KMS-11 (cell line): ENCODE measurements at regions not wholly inside any gene's neighbourhood (a gene's known extent, or its start where the extent isn't known, plus 50 kb on each side); places are given as distances from the start of the nearest gene placed in this dataset.

Source experiments
- H2AFZ ChIP-seq: fragments of 200-600 bp; sonication (generic); 2 replicates; pipeline ENCODE4 v1.6.1; 2016; ENCODE audit warnings: antibody characterized with exemption, mixed run types, low read depth
- H3K27ac ChIP-seq: fragments of 200-600 bp; sonication (generic); 2 replicates; pipeline ENCODE4 v1.6.1; 2016; ENCODE audit warnings: mild to moderate bottlenecking, mixed run types
- H3K27me3 ChIP-seq: fragments of 200-600 bp; sonication (generic); 2 replicates; pipeline ENCODE4 v1.6.1; 2017; ENCODE audit warnings: mild to moderate bottlenecking, low read depth, mixed run types, moderate library complexity; ENCODE audit not compliant: insufficient read depth
- H3K36me3 ChIP-seq: fragments of 200-600 bp; sonication (generic); 2 replicates; pipeline ENCODE4 v1.6.1; 2017; ENCODE audit warnings: mild to moderate bottlenecking, mixed run types; ENCODE audit not compliant: insufficient read depth
- H3K4me1 ChIP-seq: fragments of 200-600 bp; sonication (generic); 2 replicates; pipeline ENCODE4 v1.6.1; 2016; ENCODE audit warnings: mild to moderate bottlenecking, low read depth, mixed run types; ENCODE audit not compliant: poor library complexity, severe bottlenecking
- H3K4me2 ChIP-seq: fragments of 200-600 bp; sonication (generic); 2 replicates; pipeline ENCODE4 v1.7.0; 2016; ENCODE audit warnings: mild to moderate bottlenecking, mixed run types
- H3K4me3 ChIP-seq: fragments of 200-600 bp; sonication (generic); IDR thresholded peaks from 2 replicates; pipeline ENCODE4 v1.6.1; 2017; ENCODE audit warnings: low read depth, low read length, mixed read lengths; ENCODE audit not compliant: insufficient read depth
- H3K79me2 ChIP-seq: fragments of 200-600 bp; sonication (generic); 2 replicates; pipeline ENCODE4 v1.6.1; 2016; ENCODE audit warnings: low read depth, mixed run types; ENCODE audit not compliant: insufficient read depth
- H3K9ac ChIP-seq: fragments of 200-600 bp; sonication (generic); 2 replicates; pipeline ENCODE4 v1.6.1; 2016; ENCODE audit warnings: mild to moderate bottlenecking, mixed run types
- H4K20me1 ChIP-seq: fragments of 200-600 bp; sonication (generic); 2 replicates; pipeline ENCODE4 v1.6.1; 2016; ENCODE audit warnings: mild to moderate bottlenecking, mixed run types; ENCODE audit not compliant: insufficient read depth
- CTCF ChIP-seq: fragments of 200-600 bp; sonication (generic); conservative IDR thresholded peaks from 2 replicates; pipeline ENCODE4 v1.6.1; 2017; ENCODE audit warnings: low read depth, mild to moderate bottlenecking, antibody characterized with exemption, low read length, moderate library complexity, mixed read lengths

- no peak overlapping the region for H3K27ac ChIP-seq
- no peaks in the 10 kb centered on the region for H3K27me3 ChIP-seq
- no peak overlapping the region for H2AFZ ChIP-seq
- H3K4me3 ChIP-seq = no peak overlapping the region
- H4K20me1 ChIP-seq = no peaks in the 10 kb centered on the region
- H3K9ac ChIP-seq = no peak overlapping the region
- no peak overlapping the region for H3K4me2 ChIP-seq
- H3K4me1 ChIP-seq = no peaks in the 10 kb centered on the region
- H3K79me2 ChIP-seq = no peaks in the 10 kb centered on the region
- no peaks in the 10 kb centered on the region for H3K36me3 ChIP-seq
- TF ChIP-seq CTCF = no peak
These were observed 196.9 kb downstream of the TM9SF2 start for GRCh38 chr13:99698010-99698815.

DNA sequence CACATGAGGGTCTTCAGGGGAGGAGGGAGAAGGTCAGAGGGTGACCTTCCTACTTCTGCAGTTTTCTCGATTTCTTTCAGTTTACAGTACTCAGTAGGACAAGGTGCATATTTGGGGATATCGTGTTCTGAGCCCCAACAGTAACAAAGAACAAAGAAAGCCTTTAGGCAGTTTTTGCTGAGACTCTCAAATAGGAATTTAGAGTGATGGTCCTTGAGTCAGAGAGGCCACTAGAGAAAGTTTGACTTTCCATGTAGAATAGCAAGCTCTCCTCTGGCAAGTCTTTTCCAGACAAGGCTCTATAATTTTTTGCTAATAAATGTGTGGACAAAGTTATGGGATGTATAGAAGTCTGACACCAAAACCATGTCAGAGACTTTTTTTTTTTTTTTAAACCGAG, 194.6 kb downstream of the TM9SF2 start:
- H3K4me1 ChIP-seq = no peaks in the 10 kb centered on the region
- no peak overlapping the region for H3K9ac ChIP-seq
- no peak for TF ChIP-seq CTCF
- no peaks in the 10 kb centered on the region for H4K20me1 ChIP-seq
- no peaks in the 10 kb centered on the region for H3K36me3 ChIP-seq
- no peaks in the 10 kb centered on the region for H3K79me2 ChIP-seq
- H3K27me3 ChIP-seq = no peaks in the 10 kb centered on the region
- H2AFZ ChIP-seq = no peak overlapping the region
- H3K27ac ChIP-seq = no peak overlapping the region
- no peak overlapping the region for H3K4me2 ChIP-seq
- no peak overlapping the region for H3K4me3 ChIP-seq

GRCh38 chr13:99693852-99694611, 192.8 kb downstream of the TM9SF2 start:
- H3K4me3 ChIP-seq = no peak overlapping the region
- no peak for TF ChIP-seq CTCF
- no peak overlapping the region for H3K9ac ChIP-seq
- no peaks in the 10 kb centered on the region for H4K20me1 ChIP-seq
- no peaks in the 10 kb centered on the region for H3K27me3 ChIP-seq
- H3K27ac ChIP-seq = no peak overlapping the region
- no peaks in the 10 kb centered on the region for H3K79me2 ChIP-seq
- H2AFZ ChIP-seq = no peak overlapping the region
- H3K4me2 ChIP-seq = no peak overlapping the region
- H3K36me3 ChIP-seq = no peaks in the 10 kb centered on the region
- H3K4me1 ChIP-seq = no peaks in the 10 kb centered on the region

DNA sequence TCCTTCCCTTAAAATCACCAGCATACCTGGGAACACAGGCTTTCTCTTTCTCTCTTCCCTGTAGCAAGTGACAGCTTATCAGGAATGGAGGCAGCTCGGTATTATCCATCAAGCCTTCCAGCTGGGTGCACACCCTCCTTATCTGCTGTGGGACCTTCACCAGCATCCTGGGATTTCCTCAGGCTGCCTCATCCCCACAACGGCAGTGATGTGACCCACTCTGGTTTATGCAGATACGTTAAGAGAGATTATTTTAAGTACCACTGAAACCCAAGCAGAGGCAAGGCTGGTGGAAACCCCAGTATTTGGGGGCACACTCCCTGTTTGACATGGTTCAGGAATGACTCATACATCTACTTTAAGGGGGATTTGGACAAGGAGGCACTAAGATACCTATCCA, 192.1 kb downstream of the TM9SF2 start:
- Histone ChIP-seq H4K20me1 (no peaks in the 10 kb centered on the region), H3K27me3 (no peaks in the 10 kb centered on the region), H3K79me2 (no peaks in the 10 kb centered on the region), H3K27ac (no peak overlapping the region), H2AFZ (no peak overlapping the region), H3K4me3 (no peak overlapping the region), H3K4me2 (no peak overlapping the region), H3K4me1 (no peaks in the 10 kb centered on the region), H3K9ac (no peak overlapping the region), H3K36me3 (no peaks in the 10 kb centered on the region)
- TF ChIP-seq CTCF = no peak
